NCI-H1105 treated with DMSO at 0.1 percent for 48 hours (cell line): ENCODE measurements at regions not wholly inside any gene's neighbourhood (a gene's known extent, or its start where the extent isn't known, plus 50 kb on each side); places are given as distances from the start of the nearest gene placed in this dataset.
"Not testable (repeated sequence)": the region's sequence is repeated elsewhere in the genome, so short reads cannot be mapped to it uniquely, and the experiment has no call there.

Experiments
- DNase-seq: peaks from one replicate; lab custom pipeline; 2025; lab: John Stamatoyannopoulos, UW

- no peak for DNase-seq
Observed at GRCh38 chr17:63178530-63178929, 212.5 kb downstream of the TANC2 start.

DNA sequence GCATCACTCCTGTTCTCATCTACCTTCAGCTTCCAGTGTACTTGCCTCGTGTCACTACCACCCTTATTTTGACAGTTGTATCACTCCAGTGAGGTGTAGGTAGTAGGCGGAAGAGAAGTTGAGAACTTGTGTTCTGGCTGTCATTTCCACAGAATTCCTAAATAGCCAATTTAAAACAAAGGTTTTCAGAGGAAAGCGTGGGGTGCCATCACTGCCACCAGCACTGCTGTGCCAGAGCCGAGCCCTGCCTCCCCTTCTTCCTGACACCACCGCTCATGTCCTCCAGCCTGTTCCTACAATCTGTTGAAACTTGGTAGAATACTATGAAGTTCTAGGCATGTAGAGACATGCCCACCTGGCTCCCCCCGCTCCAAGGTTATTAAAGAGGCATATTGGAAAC, 215.8 kb downstream of the TANC2 start:
- DNase-seq = no peak

DNA sequence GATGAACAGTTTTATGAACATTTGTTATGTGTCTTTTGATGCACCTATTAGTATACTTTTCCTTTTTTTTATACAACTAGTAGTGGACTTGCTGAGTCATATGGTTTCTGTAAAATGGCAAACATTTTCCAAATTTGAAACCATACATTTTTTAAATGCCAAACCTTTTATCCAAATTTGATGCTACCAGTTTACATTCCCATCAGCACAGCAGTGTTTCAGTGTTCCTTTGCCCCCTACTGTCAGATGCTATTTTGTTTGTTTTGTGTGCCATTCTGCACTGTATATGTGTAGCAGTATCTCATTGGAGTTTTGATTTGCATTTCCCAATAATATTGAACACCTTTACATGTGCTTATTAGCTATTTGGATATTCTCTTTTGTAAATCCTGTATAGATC, 219.4 kb downstream of the TANC2 start:
- no peak for DNase-seq

DNA sequence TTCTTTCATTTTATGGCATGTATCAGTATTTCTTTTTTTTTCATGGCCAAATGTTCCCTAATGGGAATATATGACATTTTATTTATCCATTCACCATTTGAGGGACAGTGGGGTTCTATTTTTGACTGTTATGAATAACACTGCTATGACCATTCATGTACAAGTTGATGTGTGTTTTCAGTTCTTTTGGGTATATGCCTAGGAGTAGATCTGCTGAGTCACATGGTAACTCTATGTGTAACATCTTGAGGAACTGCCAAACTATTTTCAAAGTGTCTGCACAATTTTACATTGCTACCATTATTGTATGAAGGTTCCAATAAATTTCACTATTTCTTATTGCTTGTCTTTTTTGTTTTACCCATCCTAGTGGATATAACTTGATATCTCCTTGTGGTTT, 223.0 kb downstream of the TANC2 start:
- DNase-seq = no peak

DNA sequence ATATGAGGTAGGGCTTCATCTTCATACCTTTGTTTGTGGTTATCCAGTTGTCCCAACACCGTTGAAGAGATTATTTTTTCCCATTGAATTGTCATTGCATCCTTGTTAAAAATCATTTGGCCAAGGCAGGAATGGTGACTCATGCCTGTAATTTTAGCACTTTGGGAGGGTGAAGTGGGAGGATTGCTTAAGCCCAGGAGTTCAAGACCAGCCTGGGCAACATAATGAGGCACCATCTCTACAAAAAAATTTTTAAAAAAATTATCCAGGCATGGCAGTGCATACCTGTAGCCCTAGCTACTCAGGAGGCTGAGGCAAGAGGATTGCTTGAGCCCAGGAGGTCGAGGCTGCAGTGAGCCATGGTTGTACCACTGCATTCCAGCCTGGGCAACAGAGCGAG, 223.9 kb downstream of the TANC2 start:
- DNase-seq = no peak

DNA sequence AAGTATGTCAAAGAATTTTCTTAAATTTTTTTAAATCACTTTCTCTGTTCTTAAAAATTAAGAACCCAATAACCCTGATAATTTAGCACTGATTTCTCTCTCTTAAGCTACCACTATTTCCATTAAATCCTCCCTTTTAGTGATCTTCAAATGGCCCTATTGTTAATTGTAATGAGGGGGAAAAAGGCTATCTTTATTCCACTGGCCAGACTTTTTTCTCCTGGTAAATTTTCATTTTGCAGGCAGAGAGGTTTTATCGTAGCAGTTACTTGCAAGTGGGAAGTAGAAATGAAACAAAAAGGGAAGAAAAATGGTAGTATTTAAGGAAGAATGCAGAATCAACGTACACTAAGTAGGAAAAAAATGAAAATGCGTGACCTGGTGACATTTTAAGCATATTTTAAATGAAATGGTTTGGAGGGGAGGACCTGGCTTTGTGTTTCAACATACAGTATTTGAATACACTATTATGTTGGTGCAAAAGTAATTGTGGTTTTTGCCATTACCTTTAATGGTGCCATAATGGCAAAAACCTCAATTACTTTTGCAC, 224.9 kb downstream of the TANC2 start:
- no peak for DNase-seq

DNA sequence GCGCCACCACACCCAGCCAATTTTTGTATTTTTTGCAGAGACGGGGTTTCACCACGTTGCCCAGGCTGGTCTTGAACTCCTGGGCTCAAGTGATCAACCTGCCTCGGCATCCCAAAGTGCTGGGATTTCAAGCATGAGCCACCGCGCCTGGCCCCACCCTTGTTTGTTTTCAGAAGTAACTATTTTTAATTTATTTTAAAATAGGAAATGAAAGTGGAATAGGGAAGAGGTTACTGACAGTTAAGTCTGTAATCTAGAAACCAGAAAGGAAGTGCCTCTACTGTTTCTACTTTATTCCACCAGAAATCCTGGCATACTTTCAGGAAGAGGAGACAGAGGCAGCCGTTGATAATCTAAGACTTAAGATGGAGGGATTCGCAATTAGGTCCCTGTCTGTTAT, 225.6 kb downstream of the TANC2 start:
- no peak for DNase-seq

GRCh38 chr17:63193827-63194226, 227.8 kb downstream of the TANC2 start:
- no peak for DNase-seq

DNA sequence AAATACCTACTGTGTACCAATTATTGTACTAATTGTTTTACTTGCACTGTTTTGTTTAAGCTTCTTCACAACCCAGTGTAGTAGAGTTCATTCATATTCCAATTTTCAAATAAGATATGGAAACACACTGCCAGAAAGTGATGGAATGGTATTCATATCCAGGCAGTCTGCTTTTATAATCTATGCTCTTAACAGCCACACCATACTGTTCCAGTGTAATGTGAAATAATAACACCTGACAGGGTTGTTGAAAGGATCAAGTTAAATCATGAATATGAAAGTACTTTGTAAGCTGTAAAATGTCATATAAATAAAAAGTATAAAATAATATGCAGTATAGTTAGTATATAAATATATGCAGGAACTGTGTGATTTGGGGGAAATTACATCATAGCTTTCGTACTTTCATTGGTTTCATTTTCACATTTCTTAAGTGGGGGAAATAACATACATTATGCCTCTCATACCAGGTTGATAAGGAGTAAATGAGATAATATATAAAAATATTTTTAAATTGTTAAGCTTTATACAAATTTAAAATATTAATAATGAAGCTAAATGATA, 230.8 kb downstream of the TANC2 start:
- DNase-seq = no peak

- DNase-seq = no peak
Observed at GRCh38 chr17:63203652-63204051, 237.6 kb downstream of the TANC2 start.

GRCh38 chr17:63221939-63222338, 224.2 kb downstream of the CYB561 start:
- no peak for DNase-seq

GRCh38 chr17:63222655-63223054, 223.5 kb downstream of the CYB561 start:
- no peak for DNase-seq

GRCh38 chr17:63223212-63223911, 222.7 kb downstream of the CYB561 start:
- no peak for DNase-seq

DNA sequence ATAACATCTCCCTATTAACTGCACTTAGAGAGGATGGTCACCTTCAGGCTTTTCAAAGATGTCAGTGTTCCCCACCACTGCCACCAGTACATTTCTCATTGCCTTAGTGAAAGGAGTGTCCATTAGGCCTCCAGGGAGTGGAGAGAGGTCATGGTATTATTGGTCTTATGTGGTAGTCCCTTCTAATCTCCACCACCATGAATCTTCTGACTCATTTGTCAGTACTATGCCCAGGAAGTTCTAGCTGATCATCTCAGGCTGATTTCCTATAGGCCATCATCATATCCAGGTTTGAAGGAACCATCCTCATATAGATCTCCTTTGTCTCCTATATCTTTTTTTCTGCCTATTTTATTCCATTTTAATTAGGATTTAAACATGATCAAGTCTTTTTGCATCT, 221.5 kb downstream of the CYB561 start:
- no peak for DNase-seq

GRCh38 chr17:63226720-63227119, 219.4 kb downstream of the CYB561 start:
- DNase-seq = not testable (repeated sequence)

GRCh38 chr17:63231015-63231620, 215.0 kb downstream of the CYB561 start:
- not testable (repeated sequence) for DNase-seq

DNA sequence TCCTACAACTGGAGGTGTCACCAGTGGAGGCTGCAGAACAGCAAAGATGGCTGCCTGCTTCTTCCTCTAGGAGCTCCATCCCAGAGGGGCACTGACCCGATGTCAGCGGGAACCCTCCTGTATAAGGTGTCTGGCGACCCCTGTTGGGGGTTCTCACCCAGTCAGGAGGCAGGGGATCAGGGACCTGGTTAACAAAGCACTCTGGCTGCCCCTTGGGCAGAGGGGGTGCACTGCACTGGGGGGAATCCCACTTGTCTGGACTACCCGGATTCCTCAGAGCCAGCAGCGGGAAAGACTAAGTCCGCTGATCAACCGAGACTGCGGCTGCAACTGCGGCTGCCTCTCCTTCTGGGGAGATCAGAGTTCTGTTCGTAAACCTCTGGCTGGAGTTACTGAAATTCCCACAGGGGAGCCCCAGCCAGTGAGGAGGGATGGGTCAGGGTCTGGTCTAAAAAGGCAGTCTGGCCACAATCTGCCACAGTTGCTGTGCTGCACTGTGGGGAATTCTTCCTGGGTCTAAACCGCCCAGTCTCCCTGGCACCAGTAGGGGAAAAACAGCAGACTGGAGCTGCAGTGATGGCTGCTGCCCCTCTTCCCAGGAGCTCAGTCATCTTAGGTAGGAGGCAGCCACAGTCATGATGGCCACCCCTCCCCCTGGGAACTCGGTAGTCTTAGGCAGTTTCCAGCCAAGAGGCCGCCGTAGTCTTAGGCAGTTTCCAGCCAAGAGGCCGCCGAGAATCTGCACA, 213.4 kb downstream of the CYB561 start:
- DNase-seq = no peak

DNA sequence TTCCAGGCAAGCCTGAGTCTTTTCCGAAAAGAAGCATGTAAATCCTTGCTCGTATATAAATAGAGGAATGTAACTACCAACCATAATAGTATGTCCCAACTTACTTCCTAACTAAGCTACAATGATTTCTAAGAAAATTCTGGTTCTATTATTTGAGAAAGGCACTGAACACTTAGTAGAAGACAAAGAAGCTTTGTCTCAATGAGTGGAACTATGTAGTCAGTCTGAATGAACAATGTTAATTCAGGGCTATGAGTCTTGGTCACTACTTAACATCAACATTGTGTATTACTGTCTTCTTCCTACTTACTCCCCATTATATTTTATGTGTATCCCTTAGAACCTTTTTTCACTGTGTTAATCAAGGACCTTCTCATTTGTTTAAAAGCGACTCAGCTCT, 206.0 kb downstream of the CYB561 start:
- no peak for DNase-seq

GRCh38 chr17:63246344-63246743, 199.8 kb downstream of the CYB561 start:
- DNase-seq = no peak

- DNase-seq = no peak
Observed at GRCh38 chr17:63247706-63248105, 198.4 kb downstream of the CYB561 start.

DNA sequence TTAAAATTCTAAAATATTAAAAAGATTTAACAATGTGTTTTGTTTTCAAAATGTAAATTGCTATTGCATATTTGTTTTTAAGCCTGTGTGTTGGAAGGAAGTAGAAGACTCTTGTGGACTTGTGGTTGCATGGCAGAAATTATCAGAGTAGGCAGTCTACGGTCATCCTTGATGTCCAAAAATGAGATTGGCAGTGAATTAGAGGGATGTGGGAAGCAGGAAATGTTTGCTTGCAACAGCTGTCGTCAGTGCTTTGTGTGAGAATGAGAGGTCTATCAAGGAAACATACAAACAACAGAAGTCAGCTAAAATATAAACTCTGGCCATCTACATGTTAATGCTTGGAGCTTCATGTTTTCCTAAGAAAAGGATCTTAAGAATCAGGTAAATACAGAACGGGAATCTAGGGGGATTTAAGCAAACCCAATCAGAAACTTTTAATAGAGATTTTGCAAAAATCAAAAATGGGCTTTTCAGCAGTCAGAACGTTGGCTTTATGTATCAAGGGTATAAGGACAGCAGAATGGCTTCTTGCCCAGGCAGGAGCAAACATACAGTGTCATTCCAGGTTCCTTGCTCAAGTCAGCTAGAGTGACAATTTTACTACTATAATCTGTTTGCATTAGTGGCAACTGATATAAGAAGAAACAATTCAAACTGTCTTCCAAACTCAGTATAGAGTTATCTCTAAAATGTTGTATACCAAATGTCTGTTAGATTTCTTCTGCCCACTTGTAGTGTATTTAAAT, 196.7 kb downstream of the CYB561 start:
- no peak for DNase-seq

DNA sequence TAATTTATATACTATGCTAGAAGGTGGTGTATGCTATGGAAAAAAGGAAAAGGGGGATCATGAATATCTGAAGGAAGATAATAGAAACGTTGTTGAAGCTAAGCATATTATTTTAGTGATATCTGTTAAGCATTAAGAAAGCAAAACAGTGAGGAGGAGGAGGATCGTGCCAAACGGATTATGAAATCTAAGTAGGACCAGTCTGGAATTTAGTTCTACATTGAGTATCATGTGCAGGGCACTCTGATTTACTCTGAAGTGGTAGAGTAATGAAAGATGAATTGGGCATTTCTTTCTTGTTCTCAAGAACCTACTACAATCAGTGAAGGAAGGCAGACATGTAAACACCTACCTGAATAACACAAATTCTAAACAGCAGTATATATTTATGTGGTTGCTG, 195.3 kb downstream of the CYB561 start:
- no peak for DNase-seq
